ENCODE measurements at regions not wholly inside any gene's neighbourhood (a gene's known extent, or its start where the extent isn't known, plus 50 kb on each side); places are given as distances from the start of the nearest gene placed in this dataset.
"Not testable (repeated sequence)": the region's sequence is repeated elsewhere in the genome, so short reads cannot be mapped to it uniquely, and the experiment has no call there.

GRCh38 chr2:18268400-18268799 lies 292.1 kb downstream of the RDH14 start:
- DNase-seq (ENCODE audit: low read depth in 4 of 4, low spot score in 3 of 4) = no peak

- DNase-seq (ENCODE audit: low read depth in 4 of 4, low spot score in 3 of 4) = no peak
Measured at GRCh38 chr2:18267501-18267900, 293.0 kb downstream of the RDH14 start.

- not testable (repeated sequence) for DNase-seq (ENCODE audit: low read depth in 4 of 4, low spot score in 3 of 4)
Measured at GRCh38 chr2:18266699-18267098, 293.8 kb downstream of the RDH14 start.

GRCh38 chr2:18265614-18266586 lies 294.6 kb downstream of the RDH14 start:
- no peak for DNase-seq (ENCODE audit: low read depth in 4 of 4, low spot score in 3 of 4)

- DNase-seq (ENCODE audit: low read depth in 4 of 4, low spot score in 3 of 4) = no peak
Measured at GRCh38 chr2:18262601-18263000, 297.9 kb downstream of the RDH14 start.

GRCh38 chr2:18253686-18254197 lies 306.7 kb downstream of the RDH14 start:
- DNase-seq (ENCODE audit: low read depth in 4 of 4, low spot score in 3 of 4) = no peak

GRCh38 chr2:18251486-18251885 lies 309.0 kb downstream of the RDH14 start:
- DNase-seq (ENCODE audit: low read depth in 4 of 4, low spot score in 3 of 4) = no peak

GRCh38 chr2:18247282-18248110 lies 313.0 kb downstream of the RDH14 start:
- no peak for DNase-seq (ENCODE audit: low read depth in 4 of 4, low spot score in 3 of 4)

GRCh38 chr2:18245375-18245774 lies 315.1 kb downstream of the RDH14 start:
- no peak for DNase-seq (ENCODE audit: low read depth in 4 of 4, low spot score in 3 of 4)

- no peak for DNase-seq (ENCODE audit: low read depth in 4 of 4, low spot score in 3 of 4)
Measured at GRCh38 chr2:18244845-18245244, 315.6 kb downstream of the RDH14 start.

GRCh38 chr2:18243816-18244215 lies 316.6 kb downstream of the RDH14 start:
- DNase-seq (ENCODE audit: low read depth in 4 of 4, low spot score in 3 of 4) = no peak

GRCh38 chr2:18242716-18243115 lies 317.7 kb downstream of the RDH14 start:
- no peak for DNase-seq (ENCODE audit: low read depth in 4 of 4, low spot score in 3 of 4)

- DNase-seq (ENCODE audit: low read depth in 4 of 4, low spot score in 3 of 4) = no peak
Measured at GRCh38 chr2:18238209-18238608, 322.2 kb downstream of the RDH14 start.

GRCh38 chr2:18237298-18237697 lies 323.2 kb downstream of the RDH14 start:
- no peak for DNase-seq (ENCODE audit: low read depth in 4 of 4, low spot score in 3 of 4)

GRCh38 chr2:18232731-18233438 lies 327.6 kb downstream of the RDH14 start:
- no peak for DNase-seq (ENCODE audit: low read depth in 4 of 4, low spot score in 3 of 4)

- no peak for DNase-seq (ENCODE audit: low read depth in 4 of 4, low spot score in 3 of 4)
Measured at GRCh38 chr2:18230668-18231067, 329.8 kb downstream of the RDH14 start.

GRCh38 chr2:18219676-18220075 lies 340.8 kb downstream of the RDH14 start:
- no peak for DNase-seq (ENCODE audit: low read depth in 4 of 4, low spot score in 3 of 4)

GRCh38 chr2:18218160-18218933 lies 339.9 kb downstream of the KCNS3 start:
- DNase-seq (ENCODE audit: low read depth in 4 of 4, low spot score in 3 of 4) = no peak

GRCh38 chr2:18214936-18215335 lies 336.5 kb downstream of the KCNS3 start:
- no peak for DNase-seq (ENCODE audit: low read depth in 4 of 4, low spot score in 3 of 4)

- DNase-seq (ENCODE audit: low read depth in 4 of 4, low spot score in 3 of 4) = no peak
Measured at GRCh38 chr2:18213986-18214385, 335.5 kb downstream of the KCNS3 start.
